Lower leg skin (tissue), 3 donors: ENCODE measurements at regions not wholly inside any gene's neighbourhood (a gene's known extent, or its start where the extent isn't known, plus 50 kb on each side); places are given as distances from the start of the nearest gene placed in this dataset.

ENCODE experiments used
- CTCF ChIP-seq, 3 donors: fragments of 450-650 bp; IDR thresholded peaks; one replicate each; pipeline ENCODE4 v1.5.1; 2016; ENCODE audit warnings: antibody characterized with exemption in 3 of 3, mild to moderate bottlenecking in 3 of 3, moderate library complexity in 2 of 3
- POLR2A ChIP-seq, 2 donors: fragments of 450-650 bp; IDR thresholded peaks; one replicate each; pipeline ENCODE4 v1.6.1; 2016 to 2017; ENCODE audit warnings: antibody characterized with exemption in 2 of 2, mild to moderate bottlenecking in 1 of 2, moderate library complexity in 1 of 2

GRCh38 chr2:220654322-220654721 is 917.8 kb downstream of the EPHA4 start:
- no peak for TF ChIP-seq CTCF (IDR thresholded peaks at IDR 0.05)
- TF ChIP-seq POLR2A (IDR thresholded peaks at IDR 0.05), result no peak
